IMR-90 (cell line): ENCODE measurements at regions not wholly inside any gene's neighbourhood (a gene's known extent, or its start where the extent isn't known, plus 50 kb on each side); places are given as distances from the start of the nearest gene placed in this dataset.

ENCODE experiments used
- BHLHE40 ChIP-seq: fragments of 150-350 bp; IDR thresholded peaks from 2 replicates; pipeline ENCODE4 v1.6.1; 2016; ENCODE audit warnings: mild to moderate bottlenecking, low read depth, low read length
- CEBPB ChIP-seq: IDR thresholded peaks from 2 replicates; pipeline ENCODE4 v1.6.1; 2012; ENCODE audit warnings: low read depth, low read length, improper control_type of control experiment
- FOS ChIP-seq: fragments of 150-350 bp; IDR thresholded peaks from 2 replicates; pipeline ENCODE4 v1.6.1; 2016; ENCODE audit warnings: low read depth, low read length
- MAFK ChIP-seq: IDR thresholded peaks from 2 replicates; pipeline ENCODE4 v1.6.1; 2012; ENCODE audit warnings: low read depth, low read length, improper control_type of control experiment
- MAZ ChIP-seq: IDR thresholded peaks from 2 replicates; pipeline ENCODE4 v1.6.1; 2012; ENCODE audit warnings: low read depth, mild to moderate bottlenecking, low read length, improper control_type of control experiment, moderate library complexity, borderline replicate concordance
- MXI1 ChIP-seq: IDR thresholded peaks from 2 replicates; pipeline ENCODE4 v1.6.1; 2012; ENCODE audit warnings: low read depth, mild to moderate bottlenecking, low read length, moderate library complexity, borderline replicate concordance
- POLR2A ChIP-seq: IDR thresholded peaks from 2 replicates; pipeline ENCODE4 v1.6.1; 2012; ENCODE audit warnings: mild to moderate bottlenecking, low read depth, low read length
- RAD21 ChIP-seq: IDR thresholded peaks from 2 replicates; pipeline ENCODE4 v1.6.1; 2012; ENCODE audit warnings: low read length, improper control_type of control experiment
- SMC3 ChIP-seq: fragments of 150-350 bp; IDR thresholded peaks from 2 replicates; pipeline ENCODE4 v1.6.1; 2016; ENCODE audit warnings: low read depth, mild to moderate bottlenecking, antibody characterized with exemption, low read length, moderate library complexity
- TF ChIP-seq, protein P1 (sequence below): conservative IDR thresholded peaks from 2 replicates; pipeline ENCODE4 v1.5.1; 2012; ENCODE audit warnings: mild to moderate bottlenecking, low read depth, low read length, improper control_type of control experiment
- TF ChIP-seq, protein P2 (sequence below): fragments of 150-350 bp; IDR thresholded peaks from 2 replicates; pipeline ENCODE4 v1.6.1; 2017; ENCODE audit warnings: mild to moderate bottlenecking, antibody characterized with exemption, low read length, low read depth

DNA sequence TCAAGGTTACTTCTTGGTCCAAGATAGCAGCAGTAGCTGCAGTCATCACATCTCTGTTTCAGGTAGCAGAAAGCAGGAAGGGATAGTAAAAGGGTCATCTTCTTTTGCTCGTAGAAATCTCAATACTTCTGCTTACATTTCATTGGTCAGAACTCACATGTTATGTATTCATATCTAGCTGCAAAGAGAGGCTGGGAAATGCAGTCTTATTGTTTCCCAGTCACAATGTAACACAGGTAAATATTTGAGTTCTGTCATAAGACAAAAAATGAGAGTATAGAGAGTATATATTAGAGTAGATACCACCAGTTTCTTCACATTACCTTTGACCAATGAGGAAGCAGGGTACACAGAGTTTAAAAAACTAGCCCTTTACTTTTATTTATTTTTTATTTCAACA, 132.4 kb upstream of the ITGA6 start:
- TF ChIP-seq, protein P1, sequence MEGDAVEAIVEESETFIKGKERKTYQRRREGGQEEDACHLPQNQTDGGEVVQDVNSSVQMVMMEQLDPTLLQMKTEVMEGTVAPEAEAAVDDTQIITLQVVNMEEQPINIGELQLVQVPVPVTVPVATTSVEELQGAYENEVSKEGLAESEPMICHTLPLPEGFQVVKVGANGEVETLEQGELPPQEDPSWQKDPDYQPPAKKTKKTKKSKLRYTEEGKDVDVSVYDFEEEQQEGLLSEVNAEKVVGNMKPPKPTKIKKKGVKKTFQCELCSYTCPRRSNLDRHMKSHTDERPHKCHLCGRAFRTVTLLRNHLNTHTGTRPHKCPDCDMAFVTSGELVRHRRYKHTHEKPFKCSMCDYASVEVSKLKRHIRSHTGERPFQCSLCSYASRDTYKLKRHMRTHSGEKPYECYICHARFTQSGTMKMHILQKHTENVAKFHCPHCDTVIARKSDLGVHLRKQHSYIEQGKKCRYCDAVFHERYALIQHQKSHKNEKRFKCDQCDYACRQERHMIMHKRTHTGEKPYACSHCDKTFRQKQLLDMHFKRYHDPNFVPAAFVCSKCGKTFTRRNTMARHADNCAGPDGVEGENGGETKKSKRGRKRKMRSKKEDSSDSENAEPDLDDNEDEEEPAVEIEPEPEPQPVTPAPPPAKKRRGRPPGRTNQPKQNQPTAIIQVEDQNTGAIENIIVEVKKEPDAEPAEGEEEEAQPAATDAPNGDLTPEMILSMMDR: no peak
- no peak for TF ChIP-seq MAFK
- no peak for TF ChIP-seq BHLHE40
- no peak for TF ChIP-seq POLR2A
- TF ChIP-seq SMC3: no peak
- TF ChIP-seq MAZ: no peak
- no peak for TF ChIP-seq CEBPB
- no peak for TF ChIP-seq FOS
- TF ChIP-seq, protein P2, sequence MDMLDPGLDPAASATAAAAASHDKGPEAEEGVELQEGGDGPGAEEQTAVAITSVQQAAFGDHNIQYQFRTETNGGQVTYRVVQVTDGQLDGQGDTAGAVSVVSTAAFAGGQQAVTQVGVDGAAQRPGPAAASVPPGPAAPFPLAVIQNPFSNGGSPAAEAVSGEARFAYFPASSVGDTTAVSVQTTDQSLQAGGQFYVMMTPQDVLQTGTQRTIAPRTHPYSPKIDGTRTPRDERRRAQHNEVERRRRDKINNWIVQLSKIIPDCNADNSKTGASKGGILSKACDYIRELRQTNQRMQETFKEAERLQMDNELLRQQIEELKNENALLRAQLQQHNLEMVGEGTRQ: no peak
- no peak for TF ChIP-seq RAD21
- no peak for TF ChIP-seq MXI1
